ENCODE measurements at regions not wholly inside any gene's neighbourhood (a gene's known extent, or its start where the extent isn't known, plus 50 kb on each side); places are given as distances from the start of the nearest gene placed in this dataset.

- no peak for TF ChIP-seq CTCF (IDR thresholded peaks at IDR 0.05)
- TF ChIP-seq POLR2A (IDR thresholded peaks at IDR 0.05): no peak
These were observed 145.9 kb upstream of the AGTR1 start for GRCh38 chr3:148551767-148552260.
